GM19035 (cell line): ENCODE measurements at regions not wholly inside any gene's neighbourhood (a gene's known extent, or its start where the extent isn't known, plus 50 kb on each side); places are given as distances from the start of the nearest gene placed in this dataset.

ENCODE experiments used
- ATAC-seq: cut with Tn5 transposase; IDR thresholded peaks from one replicate; pipeline ENCODE4 v1.9.1; 2021; ENCODE audit not compliant: unreplicated experiment

DNA sequence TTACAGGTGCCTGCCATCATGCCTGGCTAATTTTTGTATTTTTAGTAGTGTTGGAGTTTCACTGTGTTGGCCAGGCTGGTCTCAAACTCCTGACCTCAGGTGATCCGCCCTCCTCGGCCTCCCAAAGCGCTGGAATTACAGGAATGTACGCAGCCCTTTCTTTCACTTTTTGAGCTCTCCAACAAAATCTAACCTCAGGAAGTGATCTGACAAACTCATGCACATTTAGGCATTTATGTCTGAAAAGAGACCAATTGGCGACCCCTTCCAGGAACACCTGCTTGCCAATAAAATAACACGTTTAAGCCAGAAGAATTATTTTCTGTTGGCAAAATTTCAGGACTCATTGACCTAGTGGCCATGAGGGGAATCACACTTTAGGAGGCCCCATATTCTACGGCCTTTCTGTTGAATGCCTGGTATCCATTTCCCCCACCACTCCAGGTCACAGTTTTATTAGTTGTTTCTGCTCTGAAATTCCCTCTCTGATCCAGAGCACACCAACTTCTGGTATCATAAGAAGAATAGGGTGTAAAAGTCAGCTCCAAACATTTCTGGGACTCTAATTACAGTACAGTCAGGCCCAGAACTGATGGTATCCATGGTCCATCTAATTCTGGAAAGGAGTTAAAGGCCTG is 65.8 kb upstream of the FRMD4A start:
- ATAC-seq = no peak

DNA sequence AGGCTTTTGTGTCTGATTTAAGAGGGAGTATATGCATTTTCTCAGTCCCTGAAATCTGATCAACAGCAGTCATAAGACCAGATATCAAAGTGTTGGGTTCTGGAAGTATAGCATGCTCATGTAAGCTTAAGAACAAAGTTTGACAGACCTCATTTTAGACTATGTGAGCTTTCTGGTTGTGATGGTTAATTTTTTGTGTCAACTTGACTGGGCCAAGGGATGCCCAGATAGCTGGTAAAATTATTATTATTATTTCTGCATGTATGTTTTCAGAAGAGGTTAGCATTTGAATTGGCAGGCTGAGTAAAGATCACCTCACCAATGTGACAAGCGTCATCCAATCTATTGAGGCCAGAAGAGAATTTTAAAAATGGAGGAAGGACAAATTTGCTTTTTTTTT is 63.5 kb upstream of the FRMD4A start:
- no peak for ATAC-seq

DNA sequence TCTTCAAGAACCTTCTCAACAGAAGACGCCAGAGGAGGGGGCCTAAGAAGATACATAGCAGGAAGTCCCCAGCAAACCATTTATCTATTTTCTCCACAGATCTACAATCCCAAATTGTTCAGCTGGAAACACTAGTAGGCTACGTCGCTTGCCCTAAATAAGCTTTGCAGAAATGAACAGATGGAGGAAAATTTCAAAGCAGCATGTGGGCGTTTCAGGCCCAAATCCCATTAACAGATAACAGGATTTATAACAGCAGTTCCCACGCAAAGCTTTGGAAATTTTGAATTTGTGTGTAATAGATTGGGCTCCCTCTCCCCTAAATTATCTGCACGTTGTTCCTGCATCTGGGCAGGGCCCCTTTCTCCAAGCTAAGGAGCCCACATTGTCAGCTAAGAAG is 60.6 kb upstream of the FRMD4A start:
- no peak for ATAC-seq

DNA sequence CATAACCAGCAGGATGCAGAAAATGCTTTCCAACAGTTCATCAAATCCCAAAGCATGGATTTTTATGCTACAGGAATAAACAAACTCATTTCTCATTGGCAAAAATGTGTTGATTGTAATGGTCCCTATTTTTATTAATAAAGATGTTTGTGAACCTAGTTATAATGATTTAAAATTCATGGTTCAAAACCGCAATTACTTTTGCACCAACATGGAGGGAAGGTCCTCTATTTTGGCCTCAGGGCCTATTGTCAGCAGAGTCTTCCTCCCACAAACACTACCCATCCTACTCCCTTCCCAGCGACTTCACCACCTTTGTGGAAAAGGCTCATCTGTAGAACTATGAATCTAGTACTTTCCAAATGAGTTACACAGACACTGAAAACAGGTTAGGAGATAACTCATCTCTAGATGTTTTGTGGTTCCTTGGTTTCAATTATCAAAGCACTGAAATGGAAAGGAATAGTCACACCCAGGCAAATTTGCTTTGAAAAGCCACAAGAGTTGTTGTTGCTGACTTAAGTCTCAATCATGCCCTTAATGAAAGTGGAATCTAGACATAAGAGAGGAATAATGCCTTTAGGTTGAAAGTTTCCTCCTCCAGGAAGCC is 59.4 kb upstream of the FRMD4A start:
- peak; percentile 86 for ATAC-seq

DNA sequence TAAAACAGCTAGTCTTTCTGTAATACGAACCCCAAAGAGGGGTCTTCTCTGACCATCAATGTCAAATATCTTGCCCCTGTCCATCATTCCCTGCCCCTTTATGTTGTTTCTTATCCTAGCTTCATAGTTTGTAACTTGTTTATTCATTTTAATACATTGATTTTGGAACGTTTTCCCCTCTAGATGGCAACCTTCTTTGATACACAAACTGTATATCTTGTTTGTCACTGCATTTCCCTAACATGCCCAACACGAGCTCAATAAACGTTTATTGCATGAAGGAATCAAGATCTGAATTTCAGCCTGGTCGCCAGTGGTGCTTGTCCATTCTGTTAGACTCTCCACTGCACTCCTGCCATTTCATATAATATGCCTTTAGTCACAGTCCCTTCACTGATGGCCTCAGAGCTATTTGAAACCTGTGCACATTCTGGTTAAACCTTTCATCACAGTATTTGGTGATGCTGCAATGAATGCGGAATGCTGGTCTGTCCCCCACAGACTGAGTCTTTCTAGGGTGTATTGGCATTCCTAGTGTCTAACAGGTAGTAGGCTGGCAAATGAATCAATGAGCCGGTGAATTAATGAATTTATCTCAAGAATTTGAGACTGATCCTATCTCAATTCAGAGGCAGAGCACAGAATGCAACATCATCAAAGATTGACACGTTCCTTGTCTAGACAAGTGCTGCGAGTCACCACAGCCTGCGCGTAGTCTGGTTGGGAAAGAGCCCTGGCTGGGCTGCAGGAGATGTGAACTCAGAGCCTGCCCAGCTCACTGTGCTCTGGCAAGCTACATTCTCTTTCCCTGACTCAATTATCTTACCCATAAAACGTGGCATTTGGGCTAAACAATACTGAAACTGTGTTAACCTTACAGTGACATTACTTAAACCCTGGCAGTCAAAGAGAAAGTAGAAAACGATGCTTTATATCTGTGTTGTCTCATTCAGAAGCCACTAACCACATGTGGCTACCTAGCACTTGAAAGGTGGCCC is 55.2 kb upstream of the FRMD4A start:
- ATAC-seq = no peak

DNA sequence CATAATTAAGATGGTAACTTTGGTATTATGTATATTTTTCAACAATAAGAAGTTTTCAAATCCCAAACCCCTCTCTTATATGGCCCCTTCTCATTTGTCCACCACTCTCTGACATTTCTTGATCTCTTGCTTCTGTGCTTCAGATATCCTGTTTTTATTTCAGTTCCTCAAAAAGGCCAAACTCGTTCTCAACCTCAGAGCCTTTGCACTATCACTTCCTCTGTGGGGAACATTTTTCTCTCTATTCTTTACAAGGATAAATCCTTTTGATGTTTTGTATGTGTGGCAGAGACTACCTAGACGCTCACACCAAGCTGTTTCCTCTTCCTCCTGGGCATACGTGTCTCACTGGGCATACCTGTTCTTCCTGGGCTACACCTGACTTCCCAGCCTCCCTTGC is 54.2 kb upstream of the FRMD4A start:
- no peak for ATAC-seq

DNA sequence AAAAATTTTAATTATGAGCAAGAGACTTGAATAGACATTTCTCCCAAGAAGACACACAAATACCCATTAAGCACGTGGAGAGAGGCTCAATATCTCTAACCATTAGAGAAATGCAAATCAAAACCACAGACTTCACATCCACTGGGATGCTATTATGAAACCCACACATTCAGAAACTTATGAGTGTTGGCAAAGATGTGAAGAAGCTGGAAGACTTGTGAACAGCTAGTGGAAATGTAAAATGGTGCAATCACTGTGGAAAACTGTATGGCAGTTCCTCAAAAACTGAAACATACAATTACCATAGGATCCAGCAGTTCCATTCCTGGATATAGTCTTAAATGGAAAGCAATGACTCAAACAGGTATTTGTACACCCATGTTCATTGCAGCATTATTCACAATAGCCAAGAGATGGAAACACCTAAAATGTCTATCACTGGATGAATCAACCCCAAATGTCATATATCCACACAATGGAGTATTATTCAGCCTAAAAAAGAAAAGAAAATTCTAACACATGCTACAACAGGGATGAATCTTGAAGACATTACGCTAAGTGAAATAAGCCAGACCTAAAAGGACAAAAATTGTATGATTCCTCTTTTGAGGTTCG is 53.5 kb upstream of the FRMD4A start:
- ATAC-seq = no peak

DNA sequence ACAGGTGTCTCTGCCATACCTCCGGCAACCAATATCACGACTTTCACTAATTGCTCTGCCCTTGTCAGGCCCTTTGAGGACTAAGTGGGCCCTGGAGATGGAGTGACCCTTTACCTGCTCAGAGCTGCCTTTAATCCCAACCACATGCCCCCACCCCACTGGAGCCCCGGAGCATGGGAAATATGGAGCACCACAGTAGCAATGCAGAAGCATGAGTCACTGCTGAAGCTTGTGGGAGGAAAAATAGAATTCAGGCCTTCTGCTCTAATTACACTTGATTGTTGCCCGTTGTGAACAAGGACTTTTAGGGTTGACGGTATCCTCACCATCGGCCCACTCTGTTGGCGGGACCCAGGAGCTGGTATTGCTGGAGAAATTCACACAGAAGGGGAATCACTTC is 52.5 kb upstream of the FRMD4A start:
- ATAC-seq = no peak

DNA sequence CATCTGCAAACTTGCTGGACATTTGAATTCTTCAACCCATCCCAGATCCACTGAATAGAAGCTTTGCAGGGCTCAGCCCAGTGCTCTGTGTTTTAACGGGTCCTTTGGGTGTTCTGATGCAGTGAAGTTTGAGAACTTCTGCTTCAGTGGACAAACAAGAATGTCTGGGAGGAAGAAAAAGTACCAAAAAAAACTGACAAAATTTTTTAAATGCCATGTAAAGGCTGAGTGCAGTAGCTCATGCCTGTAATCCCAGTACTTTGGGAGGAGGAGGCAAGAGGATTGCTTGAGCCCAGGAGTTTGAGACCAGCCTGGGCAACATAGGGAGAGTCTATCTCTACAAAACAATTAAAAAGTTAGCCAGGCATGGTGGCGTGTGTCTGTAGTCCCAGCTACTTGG is 51.8 kb upstream of the FRMD4A start:
- ATAC-seq = no peak

DNA sequence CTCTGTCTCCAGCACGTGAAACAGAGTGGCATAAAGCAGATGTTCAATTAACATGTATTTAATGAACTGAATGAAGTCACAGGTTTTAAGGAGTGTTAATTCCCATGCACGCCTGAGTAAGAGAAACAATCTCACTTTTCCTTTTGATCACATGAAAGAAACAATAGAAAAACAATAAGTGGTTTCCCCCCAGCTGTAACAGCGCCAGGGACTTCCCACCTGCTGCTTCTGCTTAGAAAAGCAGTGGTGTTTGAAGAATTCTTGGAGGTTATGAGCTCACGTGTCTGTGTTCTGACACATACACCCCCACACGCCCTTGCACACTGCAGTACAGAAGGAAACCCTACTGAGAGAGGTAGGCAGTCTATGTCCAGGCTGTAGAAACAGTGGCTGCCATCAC is 51.3 kb upstream of the FRMD4A start:
- no peak for ATAC-seq

DNA sequence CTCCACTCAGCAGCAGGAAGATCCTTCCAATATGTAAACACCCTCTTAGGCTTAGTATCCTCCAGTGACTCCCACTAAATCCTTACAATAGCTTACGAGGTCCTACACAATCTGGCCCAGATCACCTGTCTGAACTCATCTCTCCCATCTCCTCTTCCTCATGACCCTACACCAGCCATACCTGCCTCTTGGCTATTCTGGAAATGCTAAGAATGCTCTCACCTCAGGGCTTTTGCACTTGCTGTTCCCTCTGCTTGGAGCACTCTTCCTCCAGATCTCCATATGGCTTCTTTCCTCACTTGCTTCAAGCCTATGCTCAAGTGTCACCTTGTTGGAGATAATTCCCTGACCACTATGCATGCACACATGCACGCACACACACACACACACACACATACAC is 50.8 kb upstream of the FRMD4A start:
- ATAC-seq = no peak

DNA sequence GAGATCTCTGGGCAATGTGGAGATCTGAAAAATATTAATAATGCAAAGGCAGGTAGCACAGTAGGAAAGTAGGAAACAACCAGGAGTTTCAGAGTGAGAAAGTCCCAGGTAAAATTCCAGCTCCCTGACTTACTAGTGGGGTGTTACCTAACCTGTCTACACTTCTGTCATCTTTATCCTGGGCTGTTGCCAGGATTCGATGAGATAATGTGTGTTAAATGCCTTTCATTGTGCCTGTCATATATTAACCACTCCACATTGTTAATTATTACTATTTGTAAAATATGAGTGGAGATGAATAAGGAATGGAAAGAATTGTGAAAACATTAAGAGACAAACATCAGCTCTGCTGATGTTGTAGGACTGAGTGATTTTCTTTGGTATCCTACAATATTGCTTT is 50.0 kb upstream of the FRMD4A start:
- no peak for ATAC-seq
